GM23338 (cell line): ENCODE measurements at regions not wholly inside any gene's neighbourhood (a gene's known extent, or its start where the extent isn't known, plus 50 kb on each side); places are given as distances from the start of the nearest gene placed in this dataset.

Experiments used
- CREB1 ChIP-seq: fragments of 250-450 bp; sonication (Bioruptor Pico); IDR thresholded peaks from 2 replicates; pipeline ENCODE4 v1.5.0; 2020; ENCODE audit warnings: low read depth, mild to moderate bottlenecking, moderate library complexity
- EZH2 ChIP-seq: fragments of 200-600 bp; sonication (generic); IDR thresholded peaks from one replicate; pipeline ENCODE4 v1.8.0; 2017; ENCODE audit warnings: antibody characterized with exemption, mild to moderate bottlenecking, low read depth; ENCODE audit not compliant: unreplicated experiment
- EZH2phosphoT487 ChIP-seq: fragments of 200-600 bp; sonication (generic); IDR thresholded peaks from one replicate; pipeline ENCODE4 v1.8.1; 2018; ENCODE audit warnings: antibody characterized with exemption; ENCODE audit not compliant: unreplicated experiment
- JUNB ChIP-seq: IDR thresholded peaks from one replicate; pipeline ENCODE4 v1.6.1; 2016; ENCODE audit warnings: antibody characterized with exemption; ENCODE audit not compliant: unreplicated experiment
- POLR2AphosphoS5 ChIP-seq: IDR thresholded peaks from 2 replicates; pipeline ENCODE4 v1.6.1; 2016; ENCODE audit warnings: antibody characterized with exemption, low read depth
- ZNF331 ChIP-seq: fragments of 250-450 bp; sonication (Bioruptor Pico); IDR thresholded peaks from 2 replicates; pipeline ENCODE4 v1.5.0; 2020; ENCODE audit warnings: low read depth, mild to moderate bottlenecking, moderate library complexity
- TF ChIP-seq, protein P1 (sequence below), 2 experiments: fragments of 200-600 bp in 1 of 2; sonication (generic) in 1 of 2; conservative IDR thresholded peaks; 2 replicates each; pipeline versions ENCODE4 v1.5.1 to v1.6.1; 2016 to 2017; ENCODE audit warnings: antibody characterized with exemption in 2 of 2, low read depth in 2 of 2, mild to moderate bottlenecking in 2 of 2, moderate library complexity in 1 of 2
- TF ChIP-seq, protein P2 (sequence below): IDR thresholded peaks from one replicate; pipeline ENCODE4 v1.6.1; 2018; ENCODE audit warnings: antibody characterized with exemption; ENCODE audit not compliant: unreplicated experiment

DNA sequence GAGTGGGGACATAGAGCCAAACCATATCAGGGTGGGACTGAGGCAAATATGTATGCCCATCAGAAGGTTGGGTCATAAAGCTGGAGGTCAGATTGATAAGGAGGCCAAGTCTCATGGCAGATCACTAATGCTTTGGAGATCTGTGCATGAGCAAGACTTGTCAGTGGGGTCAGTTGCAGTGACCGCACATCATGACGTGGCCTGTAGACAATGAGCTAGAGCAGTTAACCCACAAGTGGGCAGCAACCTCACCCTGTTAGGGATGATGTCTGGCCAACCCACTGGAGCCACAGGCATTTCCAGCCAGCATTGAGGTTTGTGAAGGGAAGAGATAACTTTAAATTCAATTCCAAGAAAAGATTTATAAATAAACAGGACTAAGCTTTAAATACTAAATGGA, 66.7 kb downstream of the XCL1 start:
- TF ChIP-seq, protein P1, sequence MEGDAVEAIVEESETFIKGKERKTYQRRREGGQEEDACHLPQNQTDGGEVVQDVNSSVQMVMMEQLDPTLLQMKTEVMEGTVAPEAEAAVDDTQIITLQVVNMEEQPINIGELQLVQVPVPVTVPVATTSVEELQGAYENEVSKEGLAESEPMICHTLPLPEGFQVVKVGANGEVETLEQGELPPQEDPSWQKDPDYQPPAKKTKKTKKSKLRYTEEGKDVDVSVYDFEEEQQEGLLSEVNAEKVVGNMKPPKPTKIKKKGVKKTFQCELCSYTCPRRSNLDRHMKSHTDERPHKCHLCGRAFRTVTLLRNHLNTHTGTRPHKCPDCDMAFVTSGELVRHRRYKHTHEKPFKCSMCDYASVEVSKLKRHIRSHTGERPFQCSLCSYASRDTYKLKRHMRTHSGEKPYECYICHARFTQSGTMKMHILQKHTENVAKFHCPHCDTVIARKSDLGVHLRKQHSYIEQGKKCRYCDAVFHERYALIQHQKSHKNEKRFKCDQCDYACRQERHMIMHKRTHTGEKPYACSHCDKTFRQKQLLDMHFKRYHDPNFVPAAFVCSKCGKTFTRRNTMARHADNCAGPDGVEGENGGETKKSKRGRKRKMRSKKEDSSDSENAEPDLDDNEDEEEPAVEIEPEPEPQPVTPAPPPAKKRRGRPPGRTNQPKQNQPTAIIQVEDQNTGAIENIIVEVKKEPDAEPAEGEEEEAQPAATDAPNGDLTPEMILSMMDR (conservative IDR thresholded peaks at IDR 0.05; ENCODE audit: low read depth in 2 of 2) = no peak
- no peak for TF ChIP-seq EZH2phosphoT487
- TF ChIP-seq ZNF331 (CRISPR knock-in tag) = no peak
- TF ChIP-seq EZH2 = no peak
- TF ChIP-seq POLR2AphosphoS5 = no peak
- TF ChIP-seq JUNB = no peak
- TF ChIP-seq CREB1 (CRISPR knock-in tag) = no peak
- TF ChIP-seq, protein P2, sequence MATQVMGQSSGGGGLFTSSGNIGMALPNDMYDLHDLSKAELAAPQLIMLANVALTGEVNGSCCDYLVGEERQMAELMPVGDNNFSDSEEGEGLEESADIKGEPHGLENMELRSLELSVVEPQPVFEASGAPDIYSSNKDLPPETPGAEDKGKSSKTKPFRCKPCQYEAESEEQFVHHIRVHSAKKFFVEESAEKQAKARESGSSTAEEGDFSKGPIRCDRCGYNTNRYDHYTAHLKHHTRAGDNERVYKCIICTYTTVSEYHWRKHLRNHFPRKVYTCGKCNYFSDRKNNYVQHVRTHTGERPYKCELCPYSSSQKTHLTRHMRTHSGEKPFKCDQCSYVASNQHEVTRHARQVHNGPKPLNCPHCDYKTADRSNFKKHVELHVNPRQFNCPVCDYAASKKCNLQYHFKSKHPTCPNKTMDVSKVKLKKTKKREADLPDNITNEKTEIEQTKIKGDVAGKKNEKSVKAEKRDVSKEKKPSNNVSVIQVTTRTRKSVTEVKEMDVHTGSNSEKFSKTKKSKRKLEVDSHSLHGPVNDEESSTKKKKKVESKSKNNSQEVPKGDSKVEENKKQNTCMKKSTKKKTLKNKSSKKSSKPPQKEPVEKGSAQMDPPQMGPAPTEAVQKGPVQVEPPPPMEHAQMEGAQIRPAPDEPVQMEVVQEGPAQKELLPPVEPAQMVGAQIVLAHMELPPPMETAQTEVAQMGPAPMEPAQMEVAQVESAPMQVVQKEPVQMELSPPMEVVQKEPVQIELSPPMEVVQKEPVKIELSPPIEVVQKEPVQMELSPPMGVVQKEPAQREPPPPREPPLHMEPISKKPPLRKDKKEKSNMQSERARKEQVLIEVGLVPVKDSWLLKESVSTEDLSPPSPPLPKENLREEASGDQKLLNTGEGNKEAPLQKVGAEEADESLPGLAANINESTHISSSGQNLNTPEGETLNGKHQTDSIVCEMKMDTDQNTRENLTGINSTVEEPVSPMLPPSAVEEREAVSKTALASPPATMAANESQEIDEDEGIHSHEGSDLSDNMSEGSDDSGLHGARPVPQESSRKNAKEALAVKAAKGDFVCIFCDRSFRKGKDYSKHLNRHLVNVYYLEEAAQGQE = no peak
